ENCODE measurements at regions not wholly inside any gene's neighbourhood (a gene's known extent, or its start where the extent isn't known, plus 50 kb on each side); places are given as distances from the start of the nearest gene placed in this dataset.

DNA sequence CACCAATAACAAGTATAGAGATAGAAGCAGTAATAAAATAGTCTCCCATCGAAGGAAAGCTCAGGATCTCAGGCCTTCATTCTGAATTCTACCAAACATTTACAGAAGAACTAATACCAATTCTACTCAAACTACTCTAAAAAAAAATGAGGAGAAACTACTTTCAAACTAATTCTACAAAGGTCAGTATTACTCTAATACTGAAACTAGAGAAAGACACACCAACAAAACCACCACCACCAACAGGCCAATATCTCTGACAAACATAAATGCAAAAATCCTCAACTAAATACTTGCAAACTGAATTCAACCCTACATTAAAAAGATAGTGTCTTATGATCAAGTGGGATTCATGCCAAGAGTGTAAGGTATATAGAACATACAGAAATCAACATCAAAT lies 1078.4 kb downstream of the KCNT2 start:
- Histone ChIP-seq H3K27ac (ENCODE audit: insufficient read depth, low read length, poor library complexity, severe bottlenecking) (no peak overlapping the region), H3K4me1 (ENCODE audit: control insufficient read depth, insufficient read depth, low read length, poor library complexity, severe bottlenecking) (no peaks in the 10 kb centered on the region), H3K4me3 (ENCODE audit: insufficient read depth, low read depth, low read length, poor library complexity, severe bottlenecking) (no peak overlapping the region), H3K27me3 (replicated peaks; ENCODE audit: control insufficient read depth, insufficient read depth, low read length, poor library complexity, severe bottlenecking) (no peaks in the 10 kb centered on the region), H3K9me3 (ENCODE audit: control insufficient read depth, low read length) (no peaks in the 10 kb centered on the region), H3K36me3 (ENCODE audit: control insufficient read depth, insufficient read depth, low read length) (no peaks in the 10 kb centered on the region)
- DNase-seq = no peak

DNA sequence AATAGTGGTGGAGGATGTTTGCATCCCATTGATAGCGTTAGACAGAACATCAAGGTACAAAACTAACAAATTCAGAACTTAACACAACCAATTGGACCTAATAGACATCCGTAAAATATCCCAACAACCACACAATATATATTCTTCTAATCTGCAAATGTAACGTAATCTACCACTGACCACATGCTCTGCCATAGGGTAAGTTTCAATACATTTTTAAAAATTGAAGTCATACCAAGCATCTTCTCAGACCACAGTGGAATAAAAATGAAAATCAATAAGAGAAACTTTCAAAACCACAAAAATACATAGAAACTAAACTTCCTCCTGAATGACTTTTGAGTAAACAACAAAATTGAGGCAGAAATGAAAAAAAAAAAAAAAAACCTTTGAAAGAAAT lies 1087.5 kb downstream of the KCNT2 start:
- no peak overlapping the region for H3K27ac ChIP-seq (ENCODE audit: insufficient read depth, low read length, poor library complexity, severe bottlenecking)
- no peaks in the 10 kb centered on the region for H3K36me3 ChIP-seq (ENCODE audit: control insufficient read depth, insufficient read depth, low read length)
- no peaks in the 10 kb centered on the region for H3K9me3 ChIP-seq (ENCODE audit: control insufficient read depth, low read length)
- DNase-seq = no peak
- H3K27me3 ChIP-seq (replicated peaks; ENCODE audit: control insufficient read depth, insufficient read depth, low read length, poor library complexity, severe bottlenecking) = no peaks in the 10 kb centered on the region
- no peak overlapping the region for H3K4me3 ChIP-seq (ENCODE audit: insufficient read depth, low read depth, low read length, poor library complexity, severe bottlenecking)
- H3K4me1 ChIP-seq (ENCODE audit: control insufficient read depth, insufficient read depth, low read length, poor library complexity, severe bottlenecking) = no peaks in the 10 kb centered on the region

- H3K4me1 ChIP-seq (ENCODE audit: control insufficient read depth, insufficient read depth, low read length, poor library complexity, severe bottlenecking) = no peaks in the 10 kb centered on the region
- no peaks in the 10 kb centered on the region for H3K27me3 ChIP-seq (replicated peaks; ENCODE audit: control insufficient read depth, insufficient read depth, low read length, poor library complexity, severe bottlenecking)
- H3K9me3 ChIP-seq (ENCODE audit: control insufficient read depth, low read length) = no peaks in the 10 kb centered on the region
- no peak overlapping the region for H3K4me3 ChIP-seq (ENCODE audit: insufficient read depth, low read depth, low read length, poor library complexity, severe bottlenecking)
- DNase-seq = no peak
- H3K27ac ChIP-seq (ENCODE audit: insufficient read depth, low read length, poor library complexity, severe bottlenecking) = no peak overlapping the region
- no peaks in the 10 kb centered on the region for H3K36me3 ChIP-seq (ENCODE audit: control insufficient read depth, insufficient read depth, low read length)
These were observed 1092.2 kb downstream of the KCNT2 start for GRCh38 chr1:195516036-195516435.

- Histone ChIP-seq H3K27ac (ENCODE audit: insufficient read depth, low read length, poor library complexity, severe bottlenecking) (no peak overlapping the region), H3K9me3 (ENCODE audit: control insufficient read depth, low read length) (no peaks in the 10 kb centered on the region), H3K4me3 (ENCODE audit: insufficient read depth, low read depth, low read length, poor library complexity, severe bottlenecking) (no peak overlapping the region), H3K27me3 (replicated peaks; ENCODE audit: control insufficient read depth, insufficient read depth, low read length, poor library complexity, severe bottlenecking) (no peaks in the 10 kb centered on the region), H3K36me3 (ENCODE audit: control insufficient read depth, insufficient read depth, low read length) (no peaks in the 10 kb centered on the region), H3K4me1 (ENCODE audit: control insufficient read depth, insufficient read depth, low read length, poor library complexity, severe bottlenecking) (no peaks in the 10 kb centered on the region)
- no peak for DNase-seq
These were observed 1096.7 kb downstream of the KCNT2 start for GRCh38 chr1:195511501-195511900.

- no peaks in the 10 kb centered on the region for H3K4me1 ChIP-seq (ENCODE audit: control insufficient read depth, insufficient read depth, low read length, poor library complexity, severe bottlenecking)
- no peak for DNase-seq
These were observed 1107.1 kb downstream of the KCNT2 start for GRCh38 chr1:195501118-195501517.

GRCh38 chr1:195495720-195496635 lies 1112.3 kb downstream of the KCNT2 start:
- Histone ChIP-seq H3K9me3 (ENCODE audit: control insufficient read depth, low read length) (no peaks in the 10 kb centered on the region), H3K27me3 (replicated peaks; ENCODE audit: control insufficient read depth, insufficient read depth, low read length, poor library complexity, severe bottlenecking) (no peaks in the 10 kb centered on the region), H3K36me3 (ENCODE audit: control insufficient read depth, insufficient read depth, low read length) (no peaks in the 10 kb centered on the region), H3K27ac (ENCODE audit: insufficient read depth, low read length, poor library complexity, severe bottlenecking) (no peak overlapping the region), H3K4me3 (ENCODE audit: insufficient read depth, low read depth, low read length, poor library complexity, severe bottlenecking) (no peak overlapping the region), H3K4me1 (ENCODE audit: control insufficient read depth, insufficient read depth, low read length, poor library complexity, severe bottlenecking) (no peaks in the 10 kb centered on the region)
- no peak for DNase-seq

More at GRCh38 chr1:195501118-195501517, 1107.1 kb downstream of the KCNT2 start:
- Histone ChIP-seq H3K36me3 (ENCODE audit: control insufficient read depth, insufficient read depth, low read length) (no peaks in the 10 kb centered on the region), H3K9me3 (ENCODE audit: control insufficient read depth, low read length) (no peaks in the 10 kb centered on the region), H3K27ac (ENCODE audit: insufficient read depth, low read length, poor library complexity, severe bottlenecking) (no peak overlapping the region), H3K4me3 (ENCODE audit: insufficient read depth, low read depth, low read length, poor library complexity, severe bottlenecking) (no peak overlapping the region), H3K27me3 (replicated peaks; ENCODE audit: control insufficient read depth, insufficient read depth, low read length, poor library complexity, severe bottlenecking) (no peaks in the 10 kb centered on the region)

DNA sequence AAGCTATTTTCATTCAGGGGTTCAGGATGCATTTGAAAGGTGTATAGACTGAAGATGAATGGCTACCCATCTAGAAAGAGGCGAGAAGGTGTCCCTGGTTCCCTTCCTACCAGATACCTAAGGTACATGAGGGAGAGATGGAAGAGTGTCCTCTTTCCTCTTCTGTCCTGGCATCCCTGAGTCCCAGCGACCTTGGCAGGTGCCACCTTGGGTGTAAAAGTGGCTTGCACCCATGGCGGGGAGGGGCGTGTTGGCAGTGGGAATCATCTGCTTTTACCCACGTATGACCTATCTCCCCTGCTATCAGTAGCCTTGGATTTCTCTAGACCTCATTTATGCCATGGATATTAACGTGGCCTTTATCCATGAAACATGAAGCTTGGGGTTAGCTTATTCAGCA lies 1126.1 kb downstream of the KCNT2 start:
- Histone ChIP-seq H3K27ac (ENCODE audit: insufficient read depth, low read length, poor library complexity, severe bottlenecking) (no peak overlapping the region), H3K4me1 (ENCODE audit: control insufficient read depth, insufficient read depth, low read length, poor library complexity, severe bottlenecking) (no peaks in the 10 kb centered on the region), H3K4me3 (ENCODE audit: insufficient read depth, low read depth, low read length, poor library complexity, severe bottlenecking) (no peak overlapping the region), H3K27me3 (replicated peaks; ENCODE audit: control insufficient read depth, insufficient read depth, low read length, poor library complexity, severe bottlenecking) (no peaks in the 10 kb centered on the region), H3K36me3 (ENCODE audit: control insufficient read depth, insufficient read depth, low read length) (no peaks in the 10 kb centered on the region), H3K9me3 (ENCODE audit: control insufficient read depth, low read length) (no peaks in the 10 kb centered on the region)
- DNase-seq = no peak

DNA sequence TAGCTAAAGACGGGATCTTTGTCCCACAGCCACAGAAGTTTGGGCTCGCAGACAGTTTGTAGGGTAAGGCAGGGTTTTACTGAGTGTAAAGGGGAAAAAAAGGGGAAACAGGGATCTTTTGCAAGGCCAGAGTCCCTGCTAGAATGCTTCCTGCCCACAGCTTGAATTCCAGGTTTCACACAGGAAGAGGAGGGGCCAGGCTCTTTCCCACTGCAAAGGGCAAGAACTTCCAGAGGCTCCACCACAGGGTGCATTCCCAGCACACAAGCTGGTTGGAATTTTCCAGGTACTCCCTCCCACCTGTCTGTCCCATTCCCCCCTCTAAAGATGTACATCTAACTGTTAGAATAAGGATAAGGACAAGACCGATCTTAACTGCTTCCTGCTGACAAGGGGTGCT lies 1126.9 kb downstream of the KCNT2 start:
- H3K4me3 ChIP-seq (ENCODE audit: insufficient read depth, low read depth, low read length, poor library complexity, severe bottlenecking) = no peak overlapping the region
- H3K9me3 ChIP-seq (ENCODE audit: control insufficient read depth, low read length) = no peaks in the 10 kb centered on the region
- H3K27ac ChIP-seq (ENCODE audit: insufficient read depth, low read length, poor library complexity, severe bottlenecking) = no peak overlapping the region
- no peak for DNase-seq
- H3K36me3 ChIP-seq (ENCODE audit: control insufficient read depth, insufficient read depth, low read length) = no peaks in the 10 kb centered on the region
- H3K27me3 ChIP-seq (replicated peaks; ENCODE audit: control insufficient read depth, insufficient read depth, low read length, poor library complexity, severe bottlenecking) = no peaks in the 10 kb centered on the region
- H3K4me1 ChIP-seq (ENCODE audit: control insufficient read depth, insufficient read depth, low read length, poor library complexity, severe bottlenecking) = no peaks in the 10 kb centered on the region

DNA sequence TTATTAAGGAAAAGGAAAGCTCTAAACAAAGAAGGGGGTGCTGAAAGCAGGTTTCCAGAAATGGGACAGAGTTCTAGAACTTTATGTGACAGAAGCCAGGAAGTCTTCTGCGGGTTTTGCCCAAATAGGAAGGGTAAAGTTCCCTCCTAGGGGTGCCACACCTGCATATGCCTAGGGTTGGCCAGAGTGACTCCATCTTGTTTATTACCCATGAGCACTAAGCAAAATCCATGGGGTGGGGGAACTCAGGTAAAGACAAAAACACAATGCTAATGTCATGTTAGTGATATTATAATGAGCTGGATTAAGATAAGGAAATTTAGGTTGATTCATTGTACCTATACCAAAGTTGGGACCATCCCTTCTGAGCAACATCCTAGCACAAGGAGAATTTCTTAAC lies 1132.7 kb downstream of the KCNT2 start:
- Histone ChIP-seq H3K4me3 (ENCODE audit: insufficient read depth, low read depth, low read length, poor library complexity, severe bottlenecking) (no peak overlapping the region), H3K36me3 (ENCODE audit: control insufficient read depth, insufficient read depth, low read length) (no peaks in the 10 kb centered on the region), H3K27ac (ENCODE audit: insufficient read depth, low read length, poor library complexity, severe bottlenecking) (no peak overlapping the region), H3K9me3 (ENCODE audit: control insufficient read depth, low read length) (no peaks in the 10 kb centered on the region), H3K27me3 (replicated peaks; ENCODE audit: control insufficient read depth, insufficient read depth, low read length, poor library complexity, severe bottlenecking) (no peaks in the 10 kb centered on the region), H3K4me1 (ENCODE audit: control insufficient read depth, insufficient read depth, low read length, poor library complexity, severe bottlenecking) (no peaks in the 10 kb centered on the region)
- DNase-seq = no peak

GRCh38 chr1:195472291-195472690 lies 1135.9 kb downstream of the KCNT2 start:
- Histone ChIP-seq H3K27me3 (replicated peaks; ENCODE audit: control insufficient read depth, insufficient read depth, low read length, poor library complexity, severe bottlenecking) (no peaks in the 10 kb centered on the region), H3K27ac (ENCODE audit: insufficient read depth, low read length, poor library complexity, severe bottlenecking) (no peak overlapping the region), H3K36me3 (ENCODE audit: control insufficient read depth, insufficient read depth, low read length) (no peaks in the 10 kb centered on the region), H3K9me3 (ENCODE audit: control insufficient read depth, low read length) (no peaks in the 10 kb centered on the region), H3K4me1 (ENCODE audit: control insufficient read depth, insufficient read depth, low read length, poor library complexity, severe bottlenecking) (no peaks in the 10 kb centered on the region), H3K4me3 (ENCODE audit: insufficient read depth, low read depth, low read length, poor library complexity, severe bottlenecking) (no peak overlapping the region)
- DNase-seq = no peak
